DLD1 (cell line): ENCODE measurements at regions not wholly inside any gene's neighbourhood (a gene's known extent, or its start where the extent isn't known, plus 50 kb on each side); places are given as distances from the start of the nearest gene placed in this dataset.

Source experiments
- in situ Hi-C: cut with HindIII; loops from 2 replicates; pipeline ENCODE4 v1.10.0; 2017; ENCODE audit warnings: low sequenced_read_pairs

DNA sequence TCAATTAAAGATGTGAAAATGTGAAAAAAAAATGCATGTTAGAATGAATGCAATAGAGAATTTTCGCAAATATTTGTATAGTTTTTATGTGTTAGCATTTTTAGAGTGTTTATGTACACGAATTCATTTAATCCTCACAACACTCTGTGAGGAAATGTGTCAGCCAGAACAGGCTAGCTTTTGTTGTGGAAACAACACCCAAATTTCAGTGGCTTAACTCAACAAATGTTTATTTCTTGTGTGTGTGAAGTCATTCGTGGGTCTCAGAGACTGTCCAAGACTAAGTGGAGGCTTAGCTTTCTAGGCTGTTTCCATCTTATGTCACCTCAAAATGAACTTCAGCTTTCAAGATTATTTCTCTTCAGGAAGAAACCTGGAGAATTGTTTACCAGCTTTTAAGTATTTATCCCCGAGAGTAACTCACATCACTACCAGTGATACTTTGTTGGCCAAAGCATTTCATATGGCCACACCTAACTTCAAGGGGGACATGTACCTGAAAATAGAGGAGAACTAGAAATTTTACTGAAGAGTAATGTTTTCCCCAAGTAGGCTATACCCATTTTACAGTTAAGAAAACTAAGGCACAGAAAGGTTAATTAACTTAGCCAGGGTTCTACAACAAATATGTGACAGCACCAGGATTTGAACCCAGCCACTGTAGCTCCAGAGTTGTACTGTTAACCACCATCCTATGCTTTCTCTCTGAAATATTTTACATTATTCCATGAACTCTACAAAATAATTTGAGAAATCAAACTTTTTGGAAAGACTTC lies 306.1 kb downstream of the QKI start:
- in situ Hi-C loops, result no loop called here

DNA sequence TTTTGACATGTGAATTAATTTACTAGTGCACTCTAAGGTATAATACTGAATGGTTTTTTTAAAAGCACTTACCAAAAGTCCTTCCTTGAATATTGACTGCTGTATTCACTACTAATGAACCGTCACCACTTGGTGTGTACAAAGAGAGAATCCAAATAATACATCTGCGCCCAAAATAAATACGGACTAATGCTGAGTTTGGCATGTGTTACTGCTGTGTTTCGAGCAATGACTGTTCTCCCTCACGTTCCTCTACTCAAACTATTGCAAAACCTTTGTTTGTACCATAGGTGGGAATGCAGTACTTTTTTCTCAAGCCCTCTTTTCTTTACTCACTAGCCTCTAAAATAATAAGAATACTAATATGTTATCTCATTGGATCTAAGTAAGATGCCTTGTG lies 305.5 kb downstream of the QKI start:
- in situ Hi-C loops, result no loop called here

- in situ Hi-C loops, result no loop called here
These were observed 304.7 kb downstream of the QKI start for GRCh38 chr6:163719028-163719742.

- in situ Hi-C loops, result no loop called here
These were observed 304.0 kb downstream of the QKI start for GRCh38 chr6:163718537-163718936.

- in situ Hi-C loops, result no loop called here
These were observed 302.7 kb downstream of the QKI start for GRCh38 chr6:163717106-163717764.

GRCh38 chr6:163716690-163717089 lies 302.2 kb downstream of the QKI start:
- in situ Hi-C loops, result no loop called here

- in situ Hi-C loops, result no loop called here
These were observed 301.3 kb downstream of the QKI start for GRCh38 chr6:163715846-163716245.

DNA sequence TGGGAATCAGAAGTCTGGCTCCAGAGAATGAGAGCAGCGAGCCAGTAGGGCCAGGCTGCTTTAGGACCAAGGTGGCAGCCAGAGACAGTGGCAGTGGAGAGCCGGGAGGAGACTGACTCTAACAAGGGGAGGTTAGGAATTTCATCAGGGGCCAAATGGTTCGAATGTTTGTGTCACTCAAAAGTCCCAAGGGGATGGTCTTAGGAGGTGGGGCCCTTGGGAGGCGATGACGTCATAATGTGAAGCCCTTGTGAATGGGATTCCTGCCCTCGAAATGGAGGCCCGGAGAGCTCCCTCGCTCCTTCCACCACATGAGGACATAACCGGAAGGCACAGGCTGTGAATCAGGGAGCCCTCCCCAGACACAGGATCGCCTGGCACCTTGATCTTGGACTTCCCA lies 299.7 kb downstream of the QKI start:
- in situ Hi-C loops, result no loop called here

- in situ Hi-C loops, result no loop called here
These were observed 298.5 kb downstream of the QKI start for GRCh38 chr6:163712981-163713380.

- in situ Hi-C loops, result no loop called here
These were observed 298.0 kb downstream of the QKI start for GRCh38 chr6:163712566-163712961.

DNA sequence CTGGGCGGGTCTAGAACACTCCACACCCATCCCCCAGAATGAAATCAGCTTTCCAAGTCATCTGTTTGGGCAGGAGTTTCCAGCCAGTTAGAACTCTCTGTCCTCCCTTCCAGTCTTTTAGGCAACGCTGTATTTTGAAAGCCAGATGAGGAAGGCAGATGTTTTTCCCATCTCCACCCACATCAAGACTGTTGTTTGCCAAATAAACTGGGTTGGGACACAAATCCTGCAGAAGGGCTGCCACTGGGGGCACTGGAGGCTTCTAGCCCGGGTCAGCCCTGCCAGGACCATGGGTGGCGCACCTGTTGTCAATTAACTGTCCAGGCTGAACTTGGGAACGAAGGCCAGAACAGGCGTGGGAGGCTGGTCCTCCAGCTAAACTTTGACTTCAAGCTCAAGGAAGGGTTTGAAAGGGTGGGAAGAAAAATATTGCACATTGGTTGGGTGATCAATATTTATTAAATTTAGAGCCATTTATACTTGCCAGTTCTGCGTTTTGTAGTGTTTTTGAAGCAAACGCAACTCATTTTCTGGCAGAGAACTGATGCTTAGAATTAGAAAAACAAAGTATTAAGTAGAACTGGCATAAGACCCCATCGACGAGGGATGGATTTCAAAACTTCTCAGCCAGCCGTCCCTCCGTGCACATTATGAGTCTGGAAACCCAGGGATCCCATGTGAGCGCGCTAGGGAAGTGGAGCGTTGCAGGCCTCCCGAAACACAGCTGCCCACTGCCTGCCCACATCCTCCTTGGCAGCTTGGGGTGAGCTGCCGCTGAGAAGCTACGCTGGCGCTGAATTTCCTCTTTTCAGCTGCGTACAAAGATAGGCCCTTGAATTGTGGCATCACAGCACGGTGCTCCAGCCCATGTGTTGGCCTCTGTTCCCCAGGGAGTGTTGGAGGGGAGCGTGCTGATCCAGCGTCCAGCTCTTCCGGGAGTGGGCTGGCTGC lies 297.4 kb downstream of the QKI start:
- in situ Hi-C loops, result no loop called here

GRCh38 chr6:163710532-163711470 lies 296.3 kb downstream of the QKI start:
- in situ Hi-C loops, result no loop called here

- in situ Hi-C loops, result no loop called here
These were observed 295.2 kb downstream of the QKI start for GRCh38 chr6:163709693-163710092.

- in situ Hi-C loops, result no loop called here
These were observed 294.7 kb downstream of the QKI start for GRCh38 chr6:163709255-163709654.

GRCh38 chr6:163708466-163708865 lies 293.9 kb downstream of the QKI start:
- in situ Hi-C loops, result no loop called here

GRCh38 chr6:163707387-163708355 lies 293.2 kb downstream of the QKI start:
- in situ Hi-C loops, result no loop called here

- in situ Hi-C loops, result no loop called here
These were observed 292.1 kb downstream of the QKI start for GRCh38 chr6:163706500-163707087.

- in situ Hi-C loops, result no loop called here
These were observed 291.4 kb downstream of the QKI start for GRCh38 chr6:163705923-163706322.
